ENCODE measurements at regions not wholly inside any gene's neighbourhood (a gene's known extent, or its start where the extent isn't known, plus 50 kb on each side); places are given as distances from the start of the nearest gene placed in this dataset.

- TF ChIP-seq CTCF (IDR thresholded peaks at IDR 0.05) (no peak), SIN3A (IDR thresholded peaks at IDR 0.05; ENCODE audit: borderline replicate concordance, insufficient read depth, low read depth, low read length) (no peak), REST (IDR thresholded peaks at IDR 0.05; ENCODE audit: insufficient read depth in 1 of 2, low read depth in 2 of 2, low read length in 1 of 2) (no peak), POLR2AphosphoS5 (IDR thresholded peaks at IDR 0.05; ENCODE audit: low read depth, low read length) (no peak), TCF7L2 (IDR thresholded peaks at IDR 0.05; ENCODE audit: low read depth, low read length) (no peak)
Measured at GRCh38 chr3:197355713-197356112, 57.3 kb upstream of the DLG1 start.

Measured in Panc1 (cell line).